Thyroid gland (tissue), 4 donors: ENCODE measurements at regions not wholly inside any gene's neighbourhood (a gene's known extent, or its start where the extent isn't known, plus 50 kb on each side); places are given as distances from the start of the nearest gene placed in this dataset.

Experiments
- CTCF ChIP-seq, 6 experiments: fragments of 200-600 bp in 3 of 6; fragments of 450-650 bp in 3 of 6; sonication (generic) in 3 of 6; IDR thresholded peaks; one replicate each; pipeline ENCODE4 v1.5.1; 2016 to 2019; ENCODE audit warnings: antibody characterized with exemption in 6 of 6, mild to moderate bottlenecking in 2 of 6, inconsistent platforms in 1 of 6, moderate library complexity in 1 of 6
- POLR2A ChIP-seq, 2 donors: fragments of 450-650 bp; IDR thresholded peaks; one replicate each; pipeline ENCODE4 v1.6.1; 2017; ENCODE audit warnings: antibody characterized with exemption in 2 of 2, mild to moderate bottlenecking in 2 of 2, moderate library complexity in 1 of 2

GRCh38 chr1:5495596-5496410, 496.4 kb downstream of the NPHP4 start:
- TF ChIP-seq CTCF (IDR thresholded peaks at IDR 0.05): no peak
- no peak for TF ChIP-seq POLR2A (IDR thresholded peaks at IDR 0.05)
